IMR-90 (cell line): ENCODE measurements at regions not wholly inside any gene's neighbourhood (a gene's known extent, or its start where the extent isn't known, plus 50 kb on each side); places are given as distances from the start of the nearest gene placed in this dataset.

Experiments used
- ATAC-seq: fragments of 200-7000 bp; cut with Tn5 transposase; 2 replicates; pipeline ENCODE4 v1.9.1; 2020; ENCODE audit warnings: low read depth, mild to moderate bottlenecking, moderate library complexity
- BruUV-seq: library from RNA; stranded (reverse); fragments of 400-500 nt; replicated peaks from 2 replicates; lab custom pipeline; 2021; lab: Mats Ljungman, UMichigan
- CTCF ChIA-PET: fragments of 300-600 bp; formaldehyde crosslinking; extraction: SDS; loops from one replicate; lab custom pipeline; 2021; ENCODE audit warnings: antibody characterized with exemption; lab: Yijun Ruan, JAX
- POLR2A ChIA-PET: fragments of 300-600 bp; sonication (Branson Sonifier 250); formaldehyde crosslinking; loops from one replicate; lab custom pipeline; 2022; ENCODE audit warnings: antibody characterized with exemption; ENCODE audit not compliant: unreplicated experiment; lab: Charles Lee
- DNase-seq: peaks from one replicate; pipeline ENCODE4 v3.0.0; 2013
- H2AFZ ChIP-seq: replicated peaks from 2 replicates; pipeline ENCODE3; 2013; ENCODE audit warnings: low read length, mild to moderate bottlenecking; ENCODE audit not compliant: poor library complexity
- H2AK5ac ChIP-seq: 2 replicates; pipeline ENCODE4 v1.6.1; 2013; ENCODE audit warnings: low read depth, low read length, inconsistent platforms
- H2AK9ac ChIP-seq: replicated peaks from 2 replicates; pipeline ENCODE3; 2013; ENCODE audit warnings: mild to moderate bottlenecking, low read depth, low read length, moderate library complexity; ENCODE audit not compliant: poor library complexity
- H2BK120ac ChIP-seq: 2 replicates; pipeline ENCODE4 v1.6.1; 2013; ENCODE audit warnings: low read depth, low read length, inconsistent platforms
- H2BK15ac ChIP-seq: 3 replicates; pipeline ENCODE4 v1.6.1; 2013; ENCODE audit warnings: low read depth, low read length, inconsistent platforms
- H2BK20ac ChIP-seq: 2 replicates; pipeline ENCODE4 v1.6.1; 2013; ENCODE audit warnings: low read depth, mild to moderate bottlenecking, inconsistent platforms, low read length, moderate library complexity
- H2BK5ac ChIP-seq: 2 replicates; pipeline ENCODE4 v1.6.1; 2013; ENCODE audit warnings: mild to moderate bottlenecking, low read depth, low read length, inconsistent platforms; ENCODE audit not compliant: poor library complexity, severe bottlenecking
- H3K14ac ChIP-seq: replicated peaks from 2 replicates; pipeline ENCODE4 v1.6.1; 2013; ENCODE audit warnings: low read depth, low read length, inconsistent platforms
- H3K18ac ChIP-seq: 2 replicates; pipeline ENCODE4 v1.6.1; 2013; ENCODE audit warnings: low read depth, low read length, control low read depth
- H3K23ac ChIP-seq: 2 replicates; pipeline ENCODE4 v1.6.1; 2013; ENCODE audit warnings: low read depth, low read length, inconsistent platforms
- H3K27ac ChIP-seq: 2 replicates; pipeline ENCODE4 v1.5.1; 2013; ENCODE audit warnings: mild to moderate bottlenecking, control low read depth, low read length; ENCODE audit not compliant: insufficient read depth
- H3K27me3 ChIP-seq: 2 replicates; pipeline ENCODE4 v1.6.1; 2013; ENCODE audit warnings: low read length; ENCODE audit not compliant: control insufficient read depth, insufficient read depth
- H3K36me3 ChIP-seq: 2 replicates; pipeline ENCODE4 v1.6.1; 2013; ENCODE audit warnings: low read length, mixed read lengths; ENCODE audit not compliant: control insufficient read depth, insufficient read depth
- H3K4ac ChIP-seq: 2 replicates; pipeline ENCODE4 v1.6.1; 2013; ENCODE audit warnings: low read depth, low read length, inconsistent platforms
- H3K4me1 ChIP-seq: 2 replicates; pipeline ENCODE4 v1.6.1; 2013; ENCODE audit warnings: low read length, mixed read lengths; ENCODE audit not compliant: control insufficient read depth, insufficient read depth
- H3K4me2 ChIP-seq: 2 replicates; pipeline ENCODE4 v1.6.1; 2013; ENCODE audit warnings: low read depth, mild to moderate bottlenecking, control low read depth, low read length, moderate library complexity
- H3K4me3 ChIP-seq: 2 replicates; pipeline ENCODE4 v1.5.1; 2013; ENCODE audit warnings: low read depth, mild to moderate bottlenecking, control low read depth, low read length, moderate library complexity; ENCODE audit not compliant: insufficient read depth
- H3K56ac ChIP-seq: 2 replicates; pipeline ENCODE4 v1.6.1; 2013; ENCODE audit warnings: low read length, inconsistent platforms; ENCODE audit not compliant: insufficient read depth; ENCODE audit errors: extremely low read depth
- H3K79me1 ChIP-seq, 2 experiments: 2 replicates each; pipeline ENCODE4 v1.6.1; 2013; ENCODE audit warnings: low read length in 2 of 2, inconsistent platforms in 1 of 2, low read depth in 1 of 2
- H3K9ac ChIP-seq: 2 replicates; pipeline ENCODE4 v1.6.1; 2013; ENCODE audit warnings: low read depth, low read length, control low read depth
- H3K9me1 ChIP-seq: 2 replicates; pipeline ENCODE4 v1.6.1; 2013; ENCODE audit warnings: low read length, inconsistent platforms; ENCODE audit not compliant: insufficient read depth
- H3K9me3 ChIP-seq: 2 replicates; pipeline ENCODE4 v1.6.1; 2013; ENCODE audit warnings: low read length; ENCODE audit not compliant: control insufficient read depth, insufficient read depth
- H4K20me1 ChIP-seq: 2 replicates; pipeline ENCODE4 v1.6.1; 2013; ENCODE audit warnings: low read length, inconsistent platforms; ENCODE audit not compliant: insufficient read depth
- H4K5ac ChIP-seq: 2 replicates; pipeline ENCODE4 v1.6.1; 2013; ENCODE audit warnings: mild to moderate bottlenecking, low read depth, low read length, control low read depth
- H4K8ac ChIP-seq, 2 experiments: 2 replicates each; pipeline ENCODE4 v1.6.1; 2013; ENCODE audit warnings: low read depth in 2 of 2, low read length in 2 of 2, control low read depth in 1 of 2, inconsistent platforms in 1 of 2
- H4K91ac ChIP-seq: 2 replicates; pipeline ENCODE4 v1.6.1; 2013; ENCODE audit warnings: low read depth, low read length, inconsistent platforms; ENCODE audit not compliant: insufficient read depth
- BHLHE40 ChIP-seq: fragments of 150-350 bp; IDR thresholded peaks from 2 replicates; pipeline ENCODE4 v1.6.1; 2016; ENCODE audit warnings: mild to moderate bottlenecking, low read depth, low read length
- CEBPB ChIP-seq: IDR thresholded peaks from 2 replicates; pipeline ENCODE4 v1.6.1; 2012; ENCODE audit warnings: low read depth, low read length, improper control_type of control experiment
- CHD1 ChIP-seq: IDR thresholded peaks from 2 replicates; pipeline ENCODE4 v1.6.1; 2012; ENCODE audit warnings: low read depth, low read length, improper control_type of control experiment
- ELK1 ChIP-seq: fragments of 150-350 bp; IDR thresholded peaks from 2 replicates; pipeline ENCODE4 v1.6.1; 2016; ENCODE audit warnings: low read depth, mild to moderate bottlenecking, low read length, moderate library complexity, borderline replicate concordance
- MAFK ChIP-seq: IDR thresholded peaks from 2 replicates; pipeline ENCODE4 v1.6.1; 2012; ENCODE audit warnings: low read depth, low read length, improper control_type of control experiment
- MXI1 ChIP-seq: IDR thresholded peaks from 2 replicates; pipeline ENCODE4 v1.6.1; 2012; ENCODE audit warnings: low read depth, mild to moderate bottlenecking, low read length, moderate library complexity, borderline replicate concordance
- NFE2L2 ChIP-seq: fragments of 150-350 bp; IDR thresholded peaks from 2 replicates; pipeline ENCODE4 v1.6.1; 2016; ENCODE audit warnings: low read depth, mild to moderate bottlenecking, low read length
- RAD21 ChIP-seq: IDR thresholded peaks from 2 replicates; pipeline ENCODE4 v1.6.1; 2012; ENCODE audit warnings: low read length, improper control_type of control experiment
- RCOR1 ChIP-seq: IDR thresholded peaks from 2 replicates; pipeline ENCODE4 v1.6.1; 2012; ENCODE audit warnings: mild to moderate bottlenecking, low read length, improper control_type of control experiment; ENCODE audit not compliant: insufficient replicate concordance
- USF2 ChIP-seq: fragments of 150-350 bp; IDR thresholded peaks from 2 replicates; pipeline ENCODE4 v1.6.1; 2017; ENCODE audit warnings: mild to moderate bottlenecking, antibody characterized with exemption, low read length, low read depth
- WGBS, 2 experiments: methylation state at CpG; one replicate each; pipeline versions ENCODE4 v1.1.5 to v1.1.7; 2013; ENCODE audit warnings: missing lambda C conversion rate in 2 of 2; ENCODE audit not compliant: insufficient read length in 1 of 2; ENCODE audit errors: extremely low coverage in 2 of 2; 5-methylcytosine and 5-hydroxymethylcytosine counted together
- dilution Hi-C: fragments of 300-500 bp; cut with HindIII; formaldehyde crosslinking; loops from one replicate; pipeline ENCODE4 v1.14.3; 2018; ENCODE audit warnings: low sequenced_read_pairs; ENCODE audit not compliant: unreplicated experiment
- in situ Hi-C: fragments of 300-500 bp; cut with MboI; formaldehyde crosslinking; loops from 3 replicates; pipeline ENCODE4 v1.14.3; 2019; ENCODE audit warnings: low sequenced_read_pairs, inconsistent platforms, mixed read lengths
- intact Hi-C: fragments of 100-400 bp; cut with micrococcal nuclease; formaldehyde crosslinking; loops from 2 replicates; pipeline ENCODE4 v1.10.0; 2022

GRCh38 chr1:69451196-69451595 is 116.5 kb upstream of the LRRC7 start:
- intact Hi-C loops (no loop called here), dilution Hi-C loops (no loop called here), in situ Hi-C loops (no loop called here)
- Histone ChIP-seq H2AK5ac (no peak overlapping the region), H3K36me3 (no peaks in the 10 kb centered on the region), H3K9me1 (no peaks in the 10 kb centered on the region), H3K4me2 (no peak overlapping the region), H4K20me1 (no peaks in the 10 kb centered on the region), H4K91ac (no peak overlapping the region), H3K4me1 (no peaks in the 10 kb centered on the region), H2BK120ac (no peak overlapping the region), H3K4ac (no peak overlapping the region), H3K27ac (no peak overlapping the region), H3K18ac (no peak overlapping the region), H3K27me3 (no peaks in the 10 kb centered on the region), H2BK5ac (no peak overlapping the region), H3K23ac (no peak overlapping the region), H3K9me3 (no peaks in the 10 kb centered on the region), H3K56ac (no peak overlapping the region), H2AFZ (no peak overlapping the region), H4K5ac (no peak overlapping the region), H3K14ac (no peak overlapping the region), H4K8ac (no peak overlapping the region), H3K79me1 (no peaks in the 10 kb centered on the region), H3K4me3 (no peak overlapping the region), H2AK9ac (no peak overlapping the region), H3K9ac (no peak overlapping the region), H2BK15ac (no peak overlapping the region), H2BK20ac (no peak overlapping the region)
- no peak for ATAC-seq
- DNase-seq: no peak
- ChIA-PET CTCF (interaction anchor here (0.6 kb wide), 1 partner anchor 368 kb away, joined by 3 read pairs; no protein-coding TSS in a partner anchor), POLR2A (no interaction called here)
- no CpG with 5 or more reads among the region's 2 CpGs for WGBS, 2 experiments
- TF ChIP-seq USF2 (no peak), ELK1 (no peak), MAFK (no peak), BHLHE40 (no peak), MXI1 (no peak), CEBPB (no peak), CHD1 (no peak), RCOR1 (no peak), RAD21 (no peak), NFE2L2 (no peak)
- no TSS peak for BruUV-seq
